ENCODE measurements at regions not wholly inside any gene's neighbourhood (a gene's known extent, or its start where the extent isn't known, plus 50 kb on each side); places are given as distances from the start of the nearest gene placed in this dataset.

- Histone ChIP-seq H4K20me1 (ENCODE audit: control insufficient read depth, extremely low read depth, insufficient read depth, low read length) (no peaks in the 10 kb centered on the region), H3K4me2 (ENCODE audit: extremely low read depth, insufficient read depth, low read length) (no peak overlapping the region), H3K4me1 (ENCODE audit: control insufficient read depth, extremely low read depth, insufficient read depth, low read length) (no peaks in the 10 kb centered on the region), H3K9ac (ENCODE audit: insufficient read depth, low read length) (no peak overlapping the region), H3K27me3 (ENCODE audit: control insufficient read depth, insufficient read depth, low read length) (no peaks in the 10 kb centered on the region), H3K79me2 (ENCODE audit: control insufficient read depth, insufficient read depth, low read length) (no peaks in the 10 kb centered on the region), H3K27ac (ENCODE audit: insufficient read depth, low read length) (no peak overlapping the region), H2AFZ (ENCODE audit: low read length) (no peak overlapping the region), H3K36me3 (ENCODE audit: control insufficient read depth, insufficient read depth, low read length) (no peaks in the 10 kb centered on the region), H3K9me3 (ENCODE audit: control insufficient read depth, insufficient read depth, low read depth, low read length) (no peaks in the 10 kb centered on the region), H3K4me3 (replicated peaks in 1 of 4; ENCODE audit: control extremely low read depth in 1 of 4, insufficient read depth in 1 of 4, low read depth in 3 of 4, low read length in 4 of 4) (no peak overlapping the region)
- TF ChIP-seq, protein P1, sequence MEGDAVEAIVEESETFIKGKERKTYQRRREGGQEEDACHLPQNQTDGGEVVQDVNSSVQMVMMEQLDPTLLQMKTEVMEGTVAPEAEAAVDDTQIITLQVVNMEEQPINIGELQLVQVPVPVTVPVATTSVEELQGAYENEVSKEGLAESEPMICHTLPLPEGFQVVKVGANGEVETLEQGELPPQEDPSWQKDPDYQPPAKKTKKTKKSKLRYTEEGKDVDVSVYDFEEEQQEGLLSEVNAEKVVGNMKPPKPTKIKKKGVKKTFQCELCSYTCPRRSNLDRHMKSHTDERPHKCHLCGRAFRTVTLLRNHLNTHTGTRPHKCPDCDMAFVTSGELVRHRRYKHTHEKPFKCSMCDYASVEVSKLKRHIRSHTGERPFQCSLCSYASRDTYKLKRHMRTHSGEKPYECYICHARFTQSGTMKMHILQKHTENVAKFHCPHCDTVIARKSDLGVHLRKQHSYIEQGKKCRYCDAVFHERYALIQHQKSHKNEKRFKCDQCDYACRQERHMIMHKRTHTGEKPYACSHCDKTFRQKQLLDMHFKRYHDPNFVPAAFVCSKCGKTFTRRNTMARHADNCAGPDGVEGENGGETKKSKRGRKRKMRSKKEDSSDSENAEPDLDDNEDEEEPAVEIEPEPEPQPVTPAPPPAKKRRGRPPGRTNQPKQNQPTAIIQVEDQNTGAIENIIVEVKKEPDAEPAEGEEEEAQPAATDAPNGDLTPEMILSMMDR (conservative IDR thresholded peaks at IDR 0.05 in 1 of 2, IDR thresholded peaks at IDR 0.05 in 1 of 2; ENCODE audit: low read depth in 1 of 2, low read length in 2 of 2): no peak
- no peak for TF ChIP-seq EZH2 (IDR thresholded peaks at IDR 0.05; ENCODE audit: low read length, missing control alignments)
- peak; percentile 45 to 62 for DNase-seq (ENCODE audit: low read depth in 2 of 2)
These were observed 283.3 kb downstream of the NSG2 start for GRCh38 chr5:174328631-174329299.

GRCh38 chr5:174329738-174330137 lies 284.2 kb downstream of the NSG2 start:
- Histone ChIP-seq H4K20me1 (ENCODE audit: control insufficient read depth, extremely low read depth, insufficient read depth, low read length) (no peaks in the 10 kb centered on the region), H3K27ac (ENCODE audit: insufficient read depth, low read length) (no peak overlapping the region), H3K4me1 (ENCODE audit: control insufficient read depth, extremely low read depth, insufficient read depth, low read length) (no peaks in the 10 kb centered on the region), H3K27me3 (ENCODE audit: control insufficient read depth, insufficient read depth, low read length) (no peaks in the 10 kb centered on the region), H2AFZ (ENCODE audit: low read length) (no peak overlapping the region), H3K9ac (ENCODE audit: insufficient read depth, low read length) (no peak overlapping the region), H3K36me3 (ENCODE audit: control insufficient read depth, insufficient read depth, low read length) (no peaks in the 10 kb centered on the region), H3K4me2 (ENCODE audit: extremely low read depth, insufficient read depth, low read length) (no peak overlapping the region), H3K4me3 (replicated peaks in 1 of 4; ENCODE audit: control extremely low read depth in 1 of 4, insufficient read depth in 1 of 4, low read depth in 3 of 4, low read length in 4 of 4) (no peak overlapping the region), H3K9me3 (ENCODE audit: control insufficient read depth, insufficient read depth, low read depth, low read length) (no peaks in the 10 kb centered on the region), H3K79me2 (ENCODE audit: control insufficient read depth, insufficient read depth, low read length) (no peaks in the 10 kb centered on the region)
- DNase-seq (ENCODE audit: low read depth in 2 of 2): peak; percentile 50 to 70
- TF ChIP-seq, protein P1 (conservative IDR thresholded peaks at IDR 0.05 in 1 of 2, IDR thresholded peaks at IDR 0.05 in 1 of 2; ENCODE audit: low read depth in 1 of 2, low read length in 2 of 2): no peak
- TF ChIP-seq EZH2 (IDR thresholded peaks at IDR 0.05; ENCODE audit: low read length, missing control alignments): no peak

GRCh38 chr5:174335682-174336364 lies 290.3 kb downstream of the NSG2 start:
- peak in 1 of 2 donors; percentile 80 for DNase-seq (ENCODE audit: low read depth in 2 of 2)
- no peak overlapping the region for H3K9ac ChIP-seq (ENCODE audit: insufficient read depth, low read length)
- H2AFZ ChIP-seq (ENCODE audit: low read length): no peak overlapping the region

More at GRCh38 chr5:174335682-174336364, 290.3 kb downstream of the NSG2 start:
- Histone ChIP-seq H3K4me1 (ENCODE audit: control insufficient read depth, extremely low read depth, insufficient read depth, low read length) (no peaks in the 10 kb centered on the region), H3K27me3 (ENCODE audit: control insufficient read depth, insufficient read depth, low read length) (no peaks in the 10 kb centered on the region), H3K27ac (ENCODE audit: insufficient read depth, low read length) (no peak overlapping the region), H3K79me2 (ENCODE audit: control insufficient read depth, insufficient read depth, low read length) (no peaks in the 10 kb centered on the region), H3K4me3 (replicated peaks in 1 of 4; ENCODE audit: control extremely low read depth in 1 of 4, insufficient read depth in 1 of 4, low read depth in 3 of 4, low read length in 4 of 4) (no peak overlapping the region), H3K4me2 (ENCODE audit: extremely low read depth, insufficient read depth, low read length) (no peak overlapping the region), H3K9me3 (ENCODE audit: control insufficient read depth, insufficient read depth, low read depth, low read length) (no peaks in the 10 kb centered on the region), H4K20me1 (ENCODE audit: control insufficient read depth, extremely low read depth, insufficient read depth, low read length) (no peaks in the 10 kb centered on the region), H3K36me3 (ENCODE audit: control insufficient read depth, insufficient read depth, low read length) (no peaks in the 10 kb centered on the region)
- TF ChIP-seq EZH2 (IDR thresholded peaks at IDR 0.05; ENCODE audit: low read length, missing control alignments): no peak
- TF ChIP-seq, protein P1 (conservative IDR thresholded peaks at IDR 0.05 in 1 of 2, IDR thresholded peaks at IDR 0.05 in 1 of 2; ENCODE audit: low read depth in 1 of 2, low read length in 2 of 2): no peak
